MCF 10A (cell line): ENCODE measurements at regions not wholly inside any gene's neighbourhood (a gene's known extent, or its start where the extent isn't known, plus 50 kb on each side); places are given as distances from the start of the nearest gene placed in this dataset.
A peak's percentile ranks its signal among the peaks of the same experiment; 100 is the strongest.

Experiments used
- BruUV-seq: library from RNA; stranded (reverse); fragments of 400-500 nt; replicated peaks from 2 replicates; lab custom pipeline; 2021; lab: Mats Ljungman, UMichigan
- CTCF ChIA-PET: fragments of 300-600 bp; sonication (Branson Sonifier 250); formaldehyde crosslinking; extraction: SDS; loops from one replicate; lab custom pipeline; 2021; ENCODE audit warnings: antibody characterized with exemption, inconsistent platforms; lab: Yijun Ruan, JAX
- POLR2A ChIA-PET: fragments of 300-600, 350-650 bp; sonication (Branson Sonifier 250); formaldehyde crosslinking; extraction: SDS; loops from one replicate; lab custom pipeline; 2020; ENCODE audit warnings: antibody characterized with exemption, inconsistent platforms; lab: Yijun Ruan, JAX
- DNase-seq: peaks from one replicate; pipeline ENCODE4 v3.0.0-alpha.2; 2018; ENCODE audit not compliant: unreplicated experiment
- H3K27ac Mint-ChIP-seq: one replicate; pipeline ENCODE4 v1.8.0; 2022; ENCODE audit warnings: mild to moderate bottlenecking, low read depth, mixed read lengths; ENCODE audit not compliant: unreplicated experiment
- H3K27me3 Mint-ChIP-seq: one replicate; pipeline ENCODE4 v1.8.0; 2022; ENCODE audit warnings: mixed read lengths; ENCODE audit not compliant: insufficient read depth, unreplicated experiment
- H3K36me3 Mint-ChIP-seq: one replicate; pipeline ENCODE4 v1.8.0; 2022; ENCODE audit warnings: mild to moderate bottlenecking, moderate library complexity, mixed read lengths; ENCODE audit not compliant: insufficient read depth, unreplicated experiment
- H3K4me1 Mint-ChIP-seq: one replicate; pipeline ENCODE4 v1.8.0; 2022; ENCODE audit warnings: mixed read lengths; ENCODE audit not compliant: insufficient read depth, unreplicated experiment
- H3K4me3 Mint-ChIP-seq: one replicate; pipeline ENCODE4 v1.8.0; 2022; ENCODE audit warnings: mild to moderate bottlenecking, moderate library complexity, mixed read lengths; ENCODE audit not compliant: unreplicated experiment
- H3K9me3 Mint-ChIP-seq: one replicate; pipeline ENCODE4 v1.8.0; 2022; ENCODE audit warnings: mixed read lengths; ENCODE audit not compliant: unreplicated experiment
- CTCF ChIP-seq: fragments of 200-600 bp; IDR thresholded peaks from one replicate; pipeline ENCODE4 v1.8.0; 2022; ENCODE audit warnings: antibody characterized with exemption, mild to moderate bottlenecking; ENCODE audit not compliant: unreplicated experiment
- intact Hi-C: fragments of 100-400 bp; cut with micrococcal nuclease; formaldehyde crosslinking; loops from 2 replicates; pipeline ENCODE4 v1.14.1; 2022

DNA sequence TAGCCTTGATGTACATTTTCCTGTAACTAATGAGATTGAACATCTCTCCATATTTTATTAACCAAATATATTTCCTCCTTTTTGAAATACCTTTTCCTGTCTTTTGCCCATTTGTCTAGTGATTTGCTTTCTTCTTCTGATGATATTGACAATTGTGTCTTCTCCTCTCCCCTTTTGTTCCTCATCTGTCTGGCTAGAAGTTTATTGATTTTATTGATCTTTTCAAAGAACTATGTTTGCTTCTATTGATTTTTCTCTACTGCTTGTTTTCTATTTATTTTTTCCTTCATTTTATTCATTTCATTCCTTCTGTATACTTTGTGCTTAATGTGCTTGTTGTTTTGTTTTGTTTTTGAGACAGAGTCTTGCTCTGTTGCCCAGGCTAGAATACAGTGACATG is 181.4 kb upstream of the SMIM23 start:
- CTCF ChIA-PET, result interaction anchor here (0.6 kb wide), 1 partner anchor 12 kb away, joined by 3 read pairs; no protein-coding TSS in a partner anchor
- H3K4me1 Mint-ChIP-seq, result peaks cover 11% of the 10 kb centered on the region
- intact Hi-C loops, result no loop called here
- no peak for DNase-seq
- TF ChIP-seq CTCF, result no peak
- BruUV-seq, result no TSS peak
- H3K9me3 Mint-ChIP-seq, result peaks cover 16% of the 10 kb centered on the region
- H3K27me3 Mint-ChIP-seq, result peaks cover 17% of the 10 kb centered on the region
- H3K36me3 Mint-ChIP-seq, result no peaks in the 10 kb centered on the region
- POLR2A ChIA-PET, result no interaction called here
- H3K4me3 Mint-ChIP-seq, result no peak overlapping the region
- H3K27ac Mint-ChIP-seq, result no peak overlapping the region

- ChIA-PET CTCF (interaction anchor here (0.6 to 1.4 kb wide), 5 partner anchors 9 to 231 kb away, joined by 3 to 6 read pairs (median 3); no protein-coding TSS in a partner anchor), POLR2A (no interaction called here)
- BruUV-seq, result no TSS peak
- peak; percentile 25 for TF ChIP-seq CTCF
- Mint-ChIP-seq H3K27me3 (peaks cover 17% of the 10 kb centered on the region), H3K4me3 (no peak overlapping the region), H3K27ac (no peak overlapping the region), H3K9me3 (peaks cover 16% of the 10 kb centered on the region), H3K4me1 (no peaks in the 10 kb centered on the region), H3K36me3 (no peaks in the 10 kb centered on the region)
- DNase-seq, result peak; percentile 30
- intact Hi-C loops, result no loop called here
Measured at GRCh38 chr5:171606414-171607024, 179.1 kb upstream of the SMIM23 start.

DNA sequence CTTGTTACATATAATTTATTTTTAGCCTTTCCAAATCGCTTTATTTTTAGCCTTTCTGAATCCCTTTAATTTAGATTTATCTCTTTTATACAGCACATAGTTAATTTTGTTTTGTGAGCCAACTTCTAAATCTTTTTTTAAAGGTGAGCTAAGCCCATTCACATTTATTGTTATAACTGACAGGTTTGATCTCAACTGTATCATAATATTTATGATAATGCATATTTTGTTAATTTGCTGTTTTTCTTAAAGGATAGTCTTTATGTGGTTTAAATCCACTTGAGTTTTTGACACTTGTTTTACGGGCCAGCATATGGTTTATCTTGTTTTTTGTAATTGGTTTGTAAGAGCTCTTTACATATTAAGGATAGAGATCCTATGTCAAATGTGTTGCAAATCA is 177.8 kb upstream of the SMIM23 start:
- no TSS peak for BruUV-seq
- peaks cover 16% of the 10 kb centered on the region for H3K9me3 Mint-ChIP-seq
- TF ChIP-seq CTCF, result no peak
- no peak overlapping the region for H3K4me3 Mint-ChIP-seq
- H3K27me3 Mint-ChIP-seq, result peaks cover 17% of the 10 kb centered on the region
- ChIA-PET CTCF (interaction anchor here (1.4 kb wide), 1 partner anchor 41 kb away, joined by 3 read pairs; no protein-coding TSS in a partner anchor), POLR2A (no interaction called here)
- H3K36me3 Mint-ChIP-seq, result no peaks in the 10 kb centered on the region
- H3K4me1 Mint-ChIP-seq, result no peaks in the 10 kb centered on the region
- no peak overlapping the region for H3K27ac Mint-ChIP-seq
- no peak for DNase-seq
- intact Hi-C loops, result no loop called here

GRCh38 chr5:171609806-171610452 is 175.7 kb upstream of the SMIM23 start:
- Mint-ChIP-seq H3K9me3 (peaks cover 16% of the 10 kb centered on the region), H3K4me3 (no peak overlapping the region), H3K27ac (no peak overlapping the region), H3K27me3 (peaks cover 2% of the 10 kb centered on the region), H3K4me1 (no peaks in the 10 kb centered on the region), H3K36me3 (no peaks in the 10 kb centered on the region)
- DNase-seq, result no peak
- ChIA-PET CTCF (interaction anchor here (0.6 to 1.6 kb wide), 3 partner anchors 10 to 128 kb away, joined by 3 read pairs; no protein-coding TSS in a partner anchor), POLR2A (interaction anchor here (0.6 kb wide), 1 partner anchor 191 kb away, joined by 3 read pairs; no protein-coding TSS in a partner anchor)
- TF ChIP-seq CTCF, result no peak
- intact Hi-C loops, result no loop called here
- no TSS peak for BruUV-seq
